Mesenteric fat pad (tissue), 1 donor: ENCODE measurements at regions not wholly inside any gene's neighbourhood (a gene's known extent, or its start where the extent isn't known, plus 50 kb on each side); places are given as distances from the start of the nearest gene placed in this dataset.
"Not testable (repeated sequence)": the region's sequence is repeated elsewhere in the genome, so short reads cannot be mapped to it uniquely, and the experiment has no call there.

ENCODE experiments used
- DNase-seq: peaks from one replicate; pipeline ENCODE4 v3.0.0-alpha.2; 2020; ENCODE audit warnings: low spot score
- donor health status: DM: yes; HTN: yes; CAD: no.

- DNase-seq: no peak
Measured at GRCh38 chr9:90979639-90980038, 178.0 kb downstream of the SYK start.

- DNase-seq: no peak
Measured at GRCh38 chr9:90981726-90982125, 180.1 kb downstream of the SYK start.

GRCh38 chr9:90983394-90983793 lies 181.8 kb downstream of the SYK start:
- no peak for DNase-seq

GRCh38 chr9:90985631-90986030 lies 184.0 kb downstream of the SYK start:
- no peak for DNase-seq

GRCh38 chr9:90986161-90986560 lies 184.5 kb downstream of the SYK start:
- no peak for DNase-seq

- no peak for DNase-seq
Measured at GRCh38 chr9:90987566-90987965, 185.9 kb downstream of the SYK start.

GRCh38 chr9:90988318-90988717 lies 186.7 kb downstream of the SYK start:
- DNase-seq: no peak

DNA sequence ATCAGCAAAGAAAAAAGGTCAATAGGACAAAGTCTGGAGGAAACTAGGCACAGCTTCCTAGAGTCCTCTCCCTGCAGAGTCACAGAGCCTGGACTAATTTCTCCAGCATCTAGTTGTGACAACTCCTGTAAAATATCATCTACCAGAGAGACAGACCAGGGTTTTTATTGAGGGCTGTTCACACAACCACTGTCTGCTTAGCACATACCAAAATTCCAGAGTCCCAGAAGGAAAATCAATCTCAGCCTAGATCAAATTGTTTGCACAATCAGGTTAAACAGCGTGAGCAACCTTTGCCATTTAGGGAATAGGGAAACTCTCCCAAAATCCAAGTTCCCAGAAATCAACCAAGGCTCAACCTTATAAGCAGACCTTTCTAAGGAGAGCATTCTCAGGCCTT lies 190.3 kb downstream of the SYK start:
- DNase-seq: no peak

GRCh38 chr9:90995516-90995915 lies 193.9 kb downstream of the SYK start:
- DNase-seq: no peak

DNA sequence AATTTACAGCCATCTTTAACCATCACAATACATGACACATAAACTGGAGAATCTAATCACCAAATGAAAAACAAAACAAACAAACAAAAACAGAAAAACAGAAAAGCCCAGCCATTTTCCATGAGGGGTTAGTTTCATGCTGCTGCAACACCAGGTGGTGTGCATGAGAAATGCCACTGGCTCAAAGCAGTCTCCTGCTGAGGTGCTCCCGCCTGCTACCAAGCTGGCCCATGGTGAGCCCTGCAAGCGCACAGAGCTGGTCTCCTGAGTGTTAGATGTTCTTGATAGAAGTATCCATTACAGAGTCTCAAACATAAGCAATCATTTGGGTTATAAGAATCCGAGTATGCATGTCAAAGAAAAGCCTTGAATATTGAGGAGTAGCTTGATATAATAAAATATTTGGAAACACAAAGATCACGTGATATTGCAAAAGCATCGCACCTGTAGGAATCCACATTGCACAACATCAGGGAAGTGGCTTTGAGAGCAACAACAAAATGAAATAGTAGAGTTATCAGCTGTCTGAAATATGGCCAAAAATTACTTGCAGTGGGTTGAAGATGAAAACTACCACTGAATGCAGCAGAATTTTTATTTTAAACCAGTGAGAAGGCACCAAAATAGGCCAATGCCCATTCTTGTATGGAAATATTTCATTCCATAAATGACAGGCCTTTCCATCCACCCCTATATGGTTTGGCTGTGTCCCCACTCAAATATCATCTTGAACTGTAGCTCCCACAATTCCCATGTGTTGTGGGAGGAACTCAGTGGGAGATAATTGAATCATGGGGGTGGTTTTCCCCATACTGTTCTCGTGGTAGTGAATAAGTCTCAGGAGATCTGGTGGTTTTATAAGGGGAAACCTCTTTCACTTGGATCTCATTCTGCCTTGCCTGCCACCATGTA lies 194.8 kb downstream of the SYK start:
- no peak for DNase-seq

DNA sequence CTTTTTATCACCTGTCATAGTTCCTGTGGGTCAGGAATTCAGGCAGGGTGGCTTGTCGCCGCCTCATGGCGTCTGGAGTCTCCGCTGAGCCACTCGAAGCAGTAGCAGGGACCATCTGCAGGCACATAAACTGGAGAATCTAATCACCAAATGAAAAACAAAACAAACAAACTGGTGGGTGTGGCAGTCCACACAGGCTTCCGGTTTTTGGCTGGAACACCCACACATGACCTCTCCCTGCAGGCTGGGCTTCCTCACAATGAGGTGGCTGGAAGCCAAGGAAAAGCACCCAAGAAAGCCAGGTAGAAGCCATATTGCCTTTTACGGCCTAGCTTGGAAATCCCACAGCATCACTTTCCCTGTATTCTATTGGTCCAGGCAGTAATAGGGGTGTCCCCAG lies 197.0 kb downstream of the SYK start:
- DNase-seq: no peak

DNA sequence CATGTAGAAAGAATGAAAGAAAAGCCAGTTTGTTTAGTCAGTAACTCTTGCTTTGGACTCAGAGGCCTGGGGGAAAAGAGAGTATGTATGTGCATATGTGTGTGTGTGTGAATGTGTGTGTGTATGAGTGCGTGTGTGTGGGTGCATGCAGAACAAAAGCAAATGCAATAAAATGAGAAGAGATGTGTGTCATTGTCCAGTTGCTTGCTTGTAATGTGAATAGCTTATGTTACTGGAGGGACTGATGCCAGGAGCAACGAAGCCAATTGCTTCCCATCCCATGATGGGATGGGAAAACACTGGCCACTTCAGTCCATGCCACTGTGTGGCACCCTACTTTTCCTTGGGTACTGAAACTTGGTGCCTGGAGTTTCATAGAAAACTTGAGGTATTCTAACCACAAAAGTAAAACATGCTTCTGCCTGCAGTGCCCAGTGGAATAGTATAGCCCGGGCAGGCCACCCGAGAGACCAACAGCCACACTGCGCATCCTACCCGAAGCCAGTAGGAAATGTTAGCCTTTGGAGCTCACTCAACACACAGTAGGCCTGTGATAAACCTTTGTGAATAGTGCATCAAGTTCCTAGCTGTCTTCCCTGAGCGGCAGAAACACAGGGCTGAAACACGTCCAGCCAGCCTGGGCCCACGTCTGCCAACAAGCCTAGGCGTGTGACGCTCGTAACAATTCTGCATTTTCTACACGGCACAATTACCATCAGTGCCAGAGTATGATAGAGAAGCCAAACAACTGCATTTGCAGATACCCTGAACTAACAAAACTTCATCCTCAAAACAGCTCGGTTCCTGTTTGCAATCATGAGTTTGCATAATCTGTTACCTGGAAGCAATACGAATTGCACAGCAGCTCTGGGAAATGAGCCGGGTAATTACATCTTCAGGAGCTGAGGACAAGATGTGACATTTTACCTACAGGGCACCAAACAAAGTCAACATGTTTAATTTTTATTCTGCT lies 198.1 kb downstream of the SYK start:
- no peak for DNase-seq

- no peak for DNase-seq
Measured at GRCh38 chr9:91001146-91001611, 199.6 kb downstream of the SYK start.

DNA sequence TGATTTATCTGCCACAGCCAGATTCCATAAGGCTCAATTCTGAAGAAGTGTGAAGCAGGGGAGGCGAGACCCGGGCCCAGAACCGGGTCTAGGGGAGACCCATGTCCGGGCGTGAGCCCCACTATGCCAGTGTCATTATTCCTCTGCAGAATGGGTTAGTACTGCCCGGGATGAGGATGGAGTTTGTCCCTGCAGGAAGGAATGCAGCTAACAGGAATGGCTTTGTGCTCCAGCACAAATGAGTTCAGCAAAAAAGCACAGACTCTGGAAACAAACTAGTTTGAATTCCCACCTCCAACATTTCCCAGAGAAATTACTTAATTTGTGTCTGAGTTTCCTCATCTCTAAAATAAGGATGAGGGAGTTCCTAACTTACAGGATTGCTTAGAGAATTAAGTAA lies 202.9 kb downstream of the SYK start:
- DNase-seq: no peak

- no peak for DNase-seq
Measured at GRCh38 chr9:91004992-91005391, 203.4 kb downstream of the SYK start.

DNA sequence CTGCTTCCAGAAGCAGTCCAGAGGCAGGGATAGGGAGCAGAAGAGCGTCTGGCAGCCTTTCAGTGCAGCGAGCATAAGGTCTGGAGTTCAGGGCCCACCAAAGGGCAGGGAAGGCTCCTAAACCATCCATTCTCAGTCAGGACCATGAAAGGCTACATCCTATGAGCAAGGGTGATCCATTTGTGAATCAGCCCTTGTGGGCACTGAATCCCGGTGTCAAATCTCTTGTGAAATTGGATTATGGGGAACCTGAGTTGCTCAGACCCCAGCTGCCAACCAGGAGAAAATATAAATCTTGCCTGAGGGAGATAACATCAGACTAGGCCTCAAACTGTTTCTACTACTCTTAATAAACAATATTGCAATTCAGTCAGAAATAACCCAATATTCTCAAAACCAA lies 204.4 kb downstream of the SYK start:
- no peak for DNase-seq

- DNase-seq: no peak
Measured at GRCh38 chr9:91008568-91008967, 206.9 kb downstream of the SYK start.

DNA sequence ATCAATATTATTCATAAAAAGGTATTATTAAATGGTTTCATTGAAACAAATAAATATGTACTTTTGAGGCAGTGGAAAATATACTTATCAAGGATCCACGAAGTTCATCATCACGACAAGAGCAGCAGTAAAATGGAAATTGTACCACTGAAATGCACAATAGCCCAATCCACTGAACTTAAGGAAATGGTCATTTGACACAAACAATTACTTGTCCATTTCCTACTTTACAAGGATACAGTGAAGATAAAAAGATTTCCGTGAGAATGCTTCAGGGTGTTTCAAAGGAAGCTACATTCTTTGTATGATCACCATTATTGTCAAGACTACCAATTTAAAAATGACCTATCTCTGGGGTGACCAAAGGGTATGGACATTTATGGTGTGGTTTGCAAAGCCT lies 210.3 kb downstream of the SYK start:
- no peak for DNase-seq

GRCh38 chr9:91012933-91013841 lies 211.6 kb downstream of the SYK start:
- peak; percentile 51 for DNase-seq

- DNase-seq: no peak
Measured at GRCh38 chr9:91017245-91017644, 215.6 kb downstream of the SYK start.

DNA sequence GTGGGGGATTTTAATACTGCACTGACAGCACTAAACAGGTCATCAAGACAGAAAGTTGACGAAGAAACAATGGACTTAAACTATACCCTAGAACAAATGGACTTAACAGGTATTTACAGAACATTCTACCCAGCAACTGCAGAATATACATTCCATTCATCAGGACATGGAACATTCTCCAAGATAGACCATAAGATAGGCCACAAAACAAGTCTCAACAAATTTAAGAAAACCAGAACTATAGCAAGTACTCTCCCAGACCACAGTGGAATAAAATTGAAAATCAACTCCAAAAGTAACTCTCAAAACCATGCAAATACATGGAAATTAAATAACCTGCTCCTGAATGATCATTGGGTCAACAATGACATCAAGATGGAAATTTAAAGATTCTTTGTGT lies 218.3 kb downstream of the SYK start:
- not testable (repeated sequence) for DNase-seq
